ENCODE measurements at regions not wholly inside any gene's neighbourhood (a gene's known extent, or its start where the extent isn't known, plus 50 kb on each side); places are given as distances from the start of the nearest gene placed in this dataset.

DNA sequence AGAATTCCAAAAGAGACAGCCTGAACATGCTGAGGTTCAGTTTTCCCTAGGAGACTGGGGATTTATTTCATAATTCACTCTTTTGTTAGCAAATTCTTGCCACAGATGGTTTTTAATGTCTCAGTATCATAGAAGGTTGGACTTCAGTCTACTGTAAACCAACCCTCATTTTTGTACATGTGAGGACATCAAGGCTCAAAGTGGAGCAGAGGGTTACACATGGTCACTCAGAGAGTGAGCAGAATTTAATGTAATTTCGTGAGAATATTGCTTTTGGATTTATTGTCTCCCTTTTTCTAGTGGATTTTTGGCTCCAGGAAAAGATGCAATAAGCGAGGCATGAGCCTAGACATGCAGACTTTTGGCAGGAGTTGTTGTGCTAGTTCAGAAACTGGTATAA lies 210.8 kb upstream of the JUN start:
- H3K27me3 ChIP-seq (replicated peaks; ENCODE audit: control insufficient read depth, insufficient read depth, low read length, poor library complexity, severe bottlenecking) = no peaks in the 10 kb centered on the region
- H3K27ac ChIP-seq (ENCODE audit: insufficient read depth, low read length, poor library complexity, severe bottlenecking) = no peak overlapping the region
- no peaks in the 10 kb centered on the region for H3K4me1 ChIP-seq (ENCODE audit: control insufficient read depth, insufficient read depth, low read length, poor library complexity, severe bottlenecking)
- no peak for DNase-seq
- H3K36me3 ChIP-seq (ENCODE audit: control insufficient read depth, insufficient read depth, low read length) = no peaks in the 10 kb centered on the region
- no peaks in the 10 kb centered on the region for H3K9me3 ChIP-seq (ENCODE audit: control insufficient read depth, low read length)
- no peak overlapping the region for H3K4me3 ChIP-seq (ENCODE audit: insufficient read depth, low read depth, low read length, poor library complexity, severe bottlenecking)

DNA sequence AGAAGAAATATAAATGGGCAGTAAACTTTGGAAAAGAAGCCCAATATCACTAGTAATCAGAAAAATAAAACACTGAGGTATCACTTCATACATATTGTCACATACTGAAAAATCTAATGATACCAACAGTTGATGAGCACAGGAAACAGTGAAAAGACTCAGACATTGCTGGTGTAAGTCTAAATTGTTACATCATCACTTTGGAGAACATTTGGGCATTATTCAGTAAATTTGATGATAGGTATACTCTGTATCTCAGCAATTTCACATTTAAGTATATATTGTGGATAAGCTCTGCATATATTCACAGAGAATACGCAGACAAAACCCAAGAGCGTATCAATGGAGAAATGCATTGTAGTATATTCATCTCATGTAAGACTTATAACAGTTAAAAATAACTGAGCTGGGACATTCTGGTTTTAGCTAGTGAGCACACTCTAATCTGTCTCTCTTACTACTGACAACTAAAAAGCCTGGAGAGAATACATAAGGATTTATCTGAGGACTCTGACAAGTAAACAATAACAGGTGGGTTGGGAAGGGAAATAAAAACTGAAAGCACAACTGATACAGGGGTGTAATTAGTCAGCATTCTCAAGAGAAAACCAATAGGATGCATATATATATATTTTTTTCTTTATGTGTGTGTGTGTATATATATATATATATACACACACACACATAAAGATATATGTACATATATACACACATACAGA lies 212.7 kb upstream of the JUN start:
- no peak for DNase-seq
- Histone ChIP-seq H3K27ac (ENCODE audit: insufficient read depth, low read length, poor library complexity, severe bottlenecking) (no peak overlapping the region), H3K27me3 (replicated peaks; ENCODE audit: control insufficient read depth, insufficient read depth, low read length, poor library complexity, severe bottlenecking) (no peaks in the 10 kb centered on the region), H3K4me3 (ENCODE audit: insufficient read depth, low read depth, low read length, poor library complexity, severe bottlenecking) (no peak overlapping the region), H3K36me3 (ENCODE audit: control insufficient read depth, insufficient read depth, low read length) (no peaks in the 10 kb centered on the region), H3K9me3 (ENCODE audit: control insufficient read depth, low read length) (no peaks in the 10 kb centered on the region), H3K4me1 (ENCODE audit: control insufficient read depth, insufficient read depth, low read length, poor library complexity, severe bottlenecking) (no peaks in the 10 kb centered on the region)

DNA sequence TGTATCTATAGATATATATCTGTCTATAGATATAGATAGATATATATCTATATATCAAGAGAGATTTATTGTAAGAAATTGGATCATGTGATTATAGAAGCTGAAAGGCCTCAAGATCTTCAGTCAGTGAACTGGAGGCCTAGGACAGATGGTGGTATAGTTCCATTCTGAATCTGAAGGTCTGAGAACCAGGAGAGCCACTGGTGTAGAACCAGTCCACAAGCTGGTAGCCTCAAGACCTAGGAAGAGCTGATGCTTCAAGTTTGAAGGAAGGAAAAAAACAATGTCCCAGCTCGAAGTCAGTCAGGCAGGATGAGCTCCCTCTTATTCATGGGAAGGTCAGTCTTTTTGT lies 213.2 kb upstream of the JUN start:
- Histone ChIP-seq H3K4me1 (ENCODE audit: control insufficient read depth, insufficient read depth, low read length, poor library complexity, severe bottlenecking) (no peaks in the 10 kb centered on the region), H3K27me3 (replicated peaks; ENCODE audit: control insufficient read depth, insufficient read depth, low read length, poor library complexity, severe bottlenecking) (no peaks in the 10 kb centered on the region), H3K27ac (ENCODE audit: insufficient read depth, low read length, poor library complexity, severe bottlenecking) (no peak overlapping the region), H3K9me3 (ENCODE audit: control insufficient read depth, low read length) (no peaks in the 10 kb centered on the region), H3K36me3 (ENCODE audit: control insufficient read depth, insufficient read depth, low read length) (no peaks in the 10 kb centered on the region), H3K4me3 (ENCODE audit: insufficient read depth, low read depth, low read length, poor library complexity, severe bottlenecking) (no peak overlapping the region)
- DNase-seq = no peak

DNA sequence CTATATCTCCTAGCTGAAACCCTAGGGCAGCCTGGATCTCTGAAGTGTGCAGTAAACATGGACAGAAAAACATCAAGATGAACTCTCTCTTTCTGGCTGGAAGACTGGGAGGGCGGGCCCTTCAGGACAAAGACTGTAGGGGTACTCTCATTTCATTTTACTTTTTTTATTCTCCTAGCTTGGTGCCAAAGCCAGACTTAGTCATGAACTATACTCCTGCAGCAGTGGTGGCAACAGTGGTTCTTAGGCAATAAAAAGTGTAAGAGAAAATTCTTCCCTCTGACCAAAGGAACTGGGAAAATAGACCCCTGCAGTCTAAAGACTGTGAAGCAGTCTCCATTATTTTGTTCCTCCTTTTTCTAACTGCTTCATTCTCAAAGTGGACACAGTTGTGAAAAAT lies 213.8 kb upstream of the JUN start:
- Histone ChIP-seq H3K4me3 (ENCODE audit: insufficient read depth, low read depth, low read length, poor library complexity, severe bottlenecking) (no peak overlapping the region), H3K36me3 (ENCODE audit: control insufficient read depth, insufficient read depth, low read length) (no peaks in the 10 kb centered on the region), H3K27me3 (replicated peaks; ENCODE audit: control insufficient read depth, insufficient read depth, low read length, poor library complexity, severe bottlenecking) (no peaks in the 10 kb centered on the region), H3K4me1 (ENCODE audit: control insufficient read depth, insufficient read depth, low read length, poor library complexity, severe bottlenecking) (no peaks in the 10 kb centered on the region), H3K9me3 (ENCODE audit: control insufficient read depth, low read length) (no peaks in the 10 kb centered on the region), H3K27ac (ENCODE audit: insufficient read depth, low read length, poor library complexity, severe bottlenecking) (no peak overlapping the region)
- DNase-seq = no peak

DNA sequence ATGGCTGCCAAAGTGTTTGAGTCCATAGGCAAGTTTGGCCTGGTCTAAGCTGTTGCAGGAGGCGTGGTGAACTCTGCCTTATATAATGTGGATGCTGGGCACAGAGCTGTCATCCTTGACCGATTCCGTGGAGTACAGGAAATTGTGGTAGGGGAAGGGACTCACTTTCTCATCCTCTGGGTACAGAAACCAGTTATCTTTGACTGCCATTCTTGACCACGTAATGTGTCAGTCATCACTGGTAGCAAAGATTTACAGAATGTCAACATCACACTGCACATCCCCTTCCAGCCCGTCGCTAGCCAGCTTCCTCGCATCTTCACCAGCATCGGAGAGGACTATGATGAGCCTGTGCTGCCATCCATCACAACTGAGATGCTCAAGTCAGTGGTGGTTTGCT lies 215.8 kb upstream of the JUN start:
- H3K9me3 ChIP-seq (ENCODE audit: control insufficient read depth, low read length) = no peaks in the 10 kb centered on the region
- no peak for DNase-seq
- H3K4me3 ChIP-seq (ENCODE audit: insufficient read depth, low read depth, low read length, poor library complexity, severe bottlenecking) = no peak overlapping the region
- no peak overlapping the region for H3K27ac ChIP-seq (ENCODE audit: insufficient read depth, low read length, poor library complexity, severe bottlenecking)
- no peaks in the 10 kb centered on the region for H3K36me3 ChIP-seq (ENCODE audit: control insufficient read depth, insufficient read depth, low read length)
- H3K27me3 ChIP-seq (replicated peaks; ENCODE audit: control insufficient read depth, insufficient read depth, low read length, poor library complexity, severe bottlenecking) = no peaks in the 10 kb centered on the region
- no peaks in the 10 kb centered on the region for H3K4me1 ChIP-seq (ENCODE audit: control insufficient read depth, insufficient read depth, low read length, poor library complexity, severe bottlenecking)

DNA sequence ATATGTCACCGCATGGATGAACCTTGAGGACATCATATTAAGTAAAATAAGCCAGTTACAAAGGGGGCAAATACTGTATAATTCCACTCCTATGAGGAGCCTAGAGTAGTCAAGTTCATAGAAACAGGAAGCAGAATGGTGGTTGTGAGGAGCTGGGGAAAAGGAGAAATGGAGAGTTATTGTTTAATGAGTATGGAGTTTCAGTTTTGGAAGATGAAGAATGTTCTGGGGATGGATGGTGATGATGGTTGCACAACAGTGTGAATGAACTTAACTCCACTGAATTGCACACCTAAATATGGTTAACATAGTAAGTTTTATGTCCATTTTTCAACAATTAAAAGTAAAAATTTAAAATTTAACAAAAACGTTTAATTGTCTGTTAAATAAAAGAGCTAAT lies 220.9 kb upstream of the JUN start:
- no peak overlapping the region for H3K27ac ChIP-seq (ENCODE audit: insufficient read depth, low read length, poor library complexity, severe bottlenecking)
- H3K9me3 ChIP-seq (ENCODE audit: control insufficient read depth, low read length) = no peaks in the 10 kb centered on the region
- no peak for DNase-seq
- no peaks in the 10 kb centered on the region for H3K36me3 ChIP-seq (ENCODE audit: control insufficient read depth, insufficient read depth, low read length)
- H3K27me3 ChIP-seq (replicated peaks; ENCODE audit: control insufficient read depth, insufficient read depth, low read length, poor library complexity, severe bottlenecking) = no peaks in the 10 kb centered on the region
- H3K4me1 ChIP-seq (ENCODE audit: control insufficient read depth, insufficient read depth, low read length, poor library complexity, severe bottlenecking) = no peaks in the 10 kb centered on the region
- H3K4me3 ChIP-seq (ENCODE audit: insufficient read depth, low read depth, low read length, poor library complexity, severe bottlenecking) = no peak overlapping the region

DNA sequence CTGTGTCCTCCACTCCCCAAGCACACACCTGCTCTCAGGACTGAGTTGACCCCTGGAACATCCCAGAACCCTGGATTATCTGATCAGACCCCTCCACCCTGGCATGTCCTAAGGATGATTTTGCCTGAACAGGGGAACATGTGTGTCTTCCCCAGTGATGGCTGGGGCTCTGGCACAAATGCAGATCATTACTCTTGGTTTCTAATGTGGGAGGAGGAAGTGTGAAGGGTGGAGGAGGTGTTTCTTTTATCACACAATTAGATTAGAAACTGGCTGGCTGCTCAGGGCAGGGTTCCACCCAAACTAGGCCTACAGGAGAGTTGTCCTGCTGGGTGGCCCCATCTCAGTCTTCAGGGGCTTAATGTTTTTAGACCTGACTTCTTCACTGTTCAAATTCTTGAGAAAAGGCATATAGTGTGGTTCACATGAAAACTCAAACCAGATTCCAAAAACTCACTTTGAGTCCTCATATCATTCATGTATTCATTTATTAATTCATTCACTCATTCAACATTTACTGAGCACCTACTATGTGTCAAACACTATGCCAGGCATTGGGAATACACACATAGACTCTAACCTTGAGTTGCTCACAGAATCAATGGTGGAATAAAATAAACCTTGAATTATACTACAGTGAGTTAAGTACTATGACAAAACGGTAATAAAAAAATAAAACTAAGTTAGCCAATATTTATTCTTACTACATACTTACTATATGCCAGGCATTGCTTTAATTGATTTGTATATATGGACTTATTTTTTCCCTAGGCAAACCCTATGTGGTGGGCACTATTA lies 221.8 kb upstream of the JUN start:
- no peaks in the 10 kb centered on the region for H3K4me1 ChIP-seq (ENCODE audit: control insufficient read depth, insufficient read depth, low read length, poor library complexity, severe bottlenecking)
- H3K27ac ChIP-seq (ENCODE audit: insufficient read depth, low read length, poor library complexity, severe bottlenecking) = no peak overlapping the region
- no peak overlapping the region for H3K4me3 ChIP-seq (ENCODE audit: insufficient read depth, low read depth, low read length, poor library complexity, severe bottlenecking)
- no peaks in the 10 kb centered on the region for H3K9me3 ChIP-seq (ENCODE audit: control insufficient read depth, low read length)
- peaks cover 2% of the 10 kb centered on the region for H3K27me3 ChIP-seq (replicated peaks; ENCODE audit: control insufficient read depth, insufficient read depth, low read length, poor library complexity, severe bottlenecking)
- H3K36me3 ChIP-seq (ENCODE audit: control insufficient read depth, insufficient read depth, low read length) = no peaks in the 10 kb centered on the region
- DNase-seq = no peak

DNA sequence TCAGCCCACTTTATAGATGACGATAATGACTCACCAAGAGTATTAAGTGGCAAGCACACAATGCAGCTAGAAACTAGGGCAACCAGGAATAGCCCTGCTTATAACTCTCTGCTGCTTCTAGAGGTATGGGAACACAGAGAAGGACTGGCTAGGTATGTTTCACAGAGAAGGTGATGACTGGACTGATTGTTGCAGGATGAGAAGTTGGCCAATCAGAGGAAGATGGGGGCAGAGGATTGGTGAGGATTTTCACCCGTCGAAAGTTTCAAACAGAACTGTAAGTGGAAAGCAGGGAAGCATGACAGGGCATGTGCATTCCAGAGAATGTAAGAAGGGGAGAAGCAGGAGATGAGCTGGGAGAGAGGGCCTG lies 222.4 kb upstream of the JUN start:
- H3K36me3 ChIP-seq (ENCODE audit: control insufficient read depth, insufficient read depth, low read length) = no peaks in the 10 kb centered on the region
- no peak overlapping the region for H3K27ac ChIP-seq (ENCODE audit: insufficient read depth, low read length, poor library complexity, severe bottlenecking)
- peaks cover 2% of the 10 kb centered on the region for H3K27me3 ChIP-seq (replicated peaks; ENCODE audit: control insufficient read depth, insufficient read depth, low read length, poor library complexity, severe bottlenecking)
- no peaks in the 10 kb centered on the region for H3K4me1 ChIP-seq (ENCODE audit: control insufficient read depth, insufficient read depth, low read length, poor library complexity, severe bottlenecking)
- H3K9me3 ChIP-seq (ENCODE audit: control insufficient read depth, low read length) = no peaks in the 10 kb centered on the region
- DNase-seq = no peak
- H3K4me3 ChIP-seq (ENCODE audit: insufficient read depth, low read depth, low read length, poor library complexity, severe bottlenecking) = no peak overlapping the region

DNA sequence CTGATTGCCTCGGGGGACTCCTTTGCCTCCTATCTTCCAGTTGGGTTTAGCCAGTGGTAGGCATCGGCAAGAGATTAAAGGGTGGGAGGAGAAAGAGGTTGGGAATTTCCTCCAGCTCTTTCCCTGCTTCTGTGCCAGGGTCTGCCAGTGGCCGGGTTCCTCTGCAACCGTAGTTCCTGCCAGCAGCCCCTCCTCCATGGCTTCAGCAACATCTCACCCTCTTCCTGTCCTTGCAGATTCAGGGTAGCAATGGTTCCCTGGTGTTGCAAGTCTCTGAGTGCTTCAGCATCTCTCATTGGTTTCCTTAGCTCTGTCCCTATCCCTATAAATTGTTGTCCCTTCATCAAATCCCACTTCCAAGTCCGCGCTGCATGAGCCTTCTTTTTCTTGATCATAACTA lies 223.1 kb upstream of the JUN start:
- H3K4me1 ChIP-seq (ENCODE audit: control insufficient read depth, insufficient read depth, low read length, poor library complexity, severe bottlenecking) = no peaks in the 10 kb centered on the region
- no peaks in the 10 kb centered on the region for H3K9me3 ChIP-seq (ENCODE audit: control insufficient read depth, low read length)
- peaks cover 2% of the 10 kb centered on the region for H3K27me3 ChIP-seq (replicated peaks; ENCODE audit: control insufficient read depth, insufficient read depth, low read length, poor library complexity, severe bottlenecking)
- no peak overlapping the region for H3K4me3 ChIP-seq (ENCODE audit: insufficient read depth, low read depth, low read length, poor library complexity, severe bottlenecking)
- no peaks in the 10 kb centered on the region for H3K36me3 ChIP-seq (ENCODE audit: control insufficient read depth, insufficient read depth, low read length)
- no peak for DNase-seq
- H3K27ac ChIP-seq (ENCODE audit: insufficient read depth, low read length, poor library complexity, severe bottlenecking) = no peak overlapping the region

DNA sequence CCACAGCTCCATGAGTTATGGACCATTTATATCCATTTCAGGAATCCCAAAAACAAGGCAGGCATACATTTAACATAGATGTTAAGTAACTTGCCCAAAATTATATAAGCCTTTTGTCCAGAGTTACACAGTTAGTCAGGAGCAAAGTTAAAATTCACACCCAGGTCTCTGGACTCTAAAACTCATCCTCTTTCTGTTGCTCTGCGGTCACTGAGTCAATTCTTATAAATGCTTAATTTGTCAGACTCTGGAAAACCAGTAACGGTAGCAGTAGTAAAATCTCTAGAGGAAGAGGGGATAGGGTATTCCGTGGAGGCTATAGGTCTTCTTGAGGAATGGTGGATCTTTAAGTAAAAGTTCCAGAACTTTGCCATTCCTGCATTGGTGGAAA lies 223.6 kb upstream of the JUN start:
- no peak for DNase-seq
- Histone ChIP-seq H3K9me3 (ENCODE audit: control insufficient read depth, low read length) (no peaks in the 10 kb centered on the region), H3K36me3 (ENCODE audit: control insufficient read depth, insufficient read depth, low read length) (no peaks in the 10 kb centered on the region), H3K4me1 (ENCODE audit: control insufficient read depth, insufficient read depth, low read length, poor library complexity, severe bottlenecking) (no peaks in the 10 kb centered on the region), H3K27ac (ENCODE audit: insufficient read depth, low read length, poor library complexity, severe bottlenecking) (no peak overlapping the region), H3K27me3 (replicated peaks; ENCODE audit: control insufficient read depth, insufficient read depth, low read length, poor library complexity, severe bottlenecking) (peaks cover 2% of the 10 kb centered on the region), H3K4me3 (ENCODE audit: insufficient read depth, low read depth, low read length, poor library complexity, severe bottlenecking) (no peak overlapping the region)
